Fibroblast of peridontal ligament (primary cell): ENCODE measurements at regions not wholly inside any gene's neighbourhood (a gene's known extent, or its start where the extent isn't known, plus 50 kb on each side); places are given as distances from the start of the nearest gene placed in this dataset.

ENCODE experiments used
- DNase-seq: peaks from one replicate; pipeline ENCODE4 v3.0.0-alpha.2; 2010; ENCODE audit errors: extremely low read depth

GRCh38 chr13:97630725-97631124 is 196.8 kb downstream of the RAP2A start:
- DNase-seq: no peak

- no peak for DNase-seq
Measured at GRCh38 chr13:97631158-97631557, 197.2 kb downstream of the RAP2A start.

- no peak for DNase-seq
Measured at GRCh38 chr13:97639236-97639635, 205.3 kb downstream of the RAP2A start.

- no peak for DNase-seq
Measured at GRCh38 chr13:97640268-97640667, 206.3 kb downstream of the RAP2A start.

GRCh38 chr13:97648171-97648880 is 214.4 kb downstream of the RAP2A start:
- no peak for DNase-seq

GRCh38 chr13:97648881-97649224 is 214.9 kb downstream of the RAP2A start:
- DNase-seq: no peak

- DNase-seq: peak; percentile 7
Measured at GRCh38 chr13:97653443-97654140, 219.6 kb downstream of the RAP2A start.

- DNase-seq: no peak
Measured at GRCh38 chr13:97654236-97654635, 220.3 kb downstream of the RAP2A start.

GRCh38 chr13:97658556-97658955 is 224.6 kb downstream of the RAP2A start:
- DNase-seq: no peak

GRCh38 chr13:97659602-97660001 is 225.6 kb downstream of the RAP2A start:
- DNase-seq: peak; percentile 19

- no peak for DNase-seq
Measured at GRCh38 chr13:97660594-97661260, 226.8 kb downstream of the RAP2A start.

GRCh38 chr13:97686594-97686993 is 252.6 kb downstream of the RAP2A start:
- no peak for DNase-seq

- DNase-seq: no peak
Measured at GRCh38 chr13:97692628-97693027, 258.7 kb downstream of the RAP2A start.

GRCh38 chr13:97695684-97696083 is 257.8 kb upstream of the IPO5 start:
- no peak for DNase-seq

GRCh38 chr13:97696921-97697320 is 256.6 kb upstream of the IPO5 start:
- DNase-seq: no peak

GRCh38 chr13:97700306-97700848 is 253.1 kb upstream of the IPO5 start:
- no peak for DNase-seq

GRCh38 chr13:97702614-97703013 is 250.9 kb upstream of the IPO5 start:
- no peak for DNase-seq

GRCh38 chr13:97710797-97711196 is 242.7 kb upstream of the IPO5 start:
- no peak for DNase-seq

GRCh38 chr13:97712770-97713169 is 240.7 kb upstream of the IPO5 start:
- DNase-seq: no peak

GRCh38 chr13:97715763-97716162 is 237.7 kb upstream of the IPO5 start:
- DNase-seq: no peak

- no peak for DNase-seq
Measured at GRCh38 chr13:97716746-97717145, 236.7 kb upstream of the IPO5 start.

- DNase-seq: no peak
Measured at GRCh38 chr13:97719736-97720135, 233.7 kb upstream of the IPO5 start.

GRCh38 chr13:97720896-97721295 is 232.6 kb upstream of the IPO5 start:
- DNase-seq: no peak
